ENCODE measurements at regions not wholly inside any gene's neighbourhood (a gene's known extent, or its start where the extent isn't known, plus 50 kb on each side); places are given as distances from the start of the nearest gene placed in this dataset.

DNA sequence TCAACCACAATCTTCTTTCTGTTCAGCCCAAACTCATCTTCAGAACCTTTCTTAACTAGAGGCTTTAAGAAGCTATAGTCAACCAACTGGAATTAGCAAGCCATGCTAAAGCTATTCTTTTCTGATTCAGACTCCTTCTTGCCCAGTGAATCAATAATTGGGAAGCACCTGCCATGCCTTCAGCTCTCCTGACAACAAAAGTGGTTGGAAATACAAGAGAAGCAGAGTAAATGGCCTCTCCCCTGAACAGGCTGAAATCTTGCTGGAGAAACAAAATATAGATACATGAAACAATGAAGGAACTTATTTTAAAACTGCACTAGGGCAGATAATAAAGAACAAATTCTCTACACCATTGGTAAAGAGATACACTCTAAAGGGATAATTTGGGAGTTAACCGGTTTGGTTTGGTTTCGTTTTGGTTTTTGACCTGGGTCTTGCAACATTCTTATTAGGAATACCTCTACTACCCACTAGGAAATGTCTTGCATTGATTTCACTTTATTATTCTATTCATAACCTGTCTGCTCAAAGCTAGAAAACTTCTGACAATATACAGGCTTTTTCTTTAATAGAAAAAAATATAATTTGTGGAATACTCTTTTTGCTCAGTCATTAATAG lies 173.6 kb upstream of the DYNLRB2 start:
- TF ChIP-seq, protein P1, sequence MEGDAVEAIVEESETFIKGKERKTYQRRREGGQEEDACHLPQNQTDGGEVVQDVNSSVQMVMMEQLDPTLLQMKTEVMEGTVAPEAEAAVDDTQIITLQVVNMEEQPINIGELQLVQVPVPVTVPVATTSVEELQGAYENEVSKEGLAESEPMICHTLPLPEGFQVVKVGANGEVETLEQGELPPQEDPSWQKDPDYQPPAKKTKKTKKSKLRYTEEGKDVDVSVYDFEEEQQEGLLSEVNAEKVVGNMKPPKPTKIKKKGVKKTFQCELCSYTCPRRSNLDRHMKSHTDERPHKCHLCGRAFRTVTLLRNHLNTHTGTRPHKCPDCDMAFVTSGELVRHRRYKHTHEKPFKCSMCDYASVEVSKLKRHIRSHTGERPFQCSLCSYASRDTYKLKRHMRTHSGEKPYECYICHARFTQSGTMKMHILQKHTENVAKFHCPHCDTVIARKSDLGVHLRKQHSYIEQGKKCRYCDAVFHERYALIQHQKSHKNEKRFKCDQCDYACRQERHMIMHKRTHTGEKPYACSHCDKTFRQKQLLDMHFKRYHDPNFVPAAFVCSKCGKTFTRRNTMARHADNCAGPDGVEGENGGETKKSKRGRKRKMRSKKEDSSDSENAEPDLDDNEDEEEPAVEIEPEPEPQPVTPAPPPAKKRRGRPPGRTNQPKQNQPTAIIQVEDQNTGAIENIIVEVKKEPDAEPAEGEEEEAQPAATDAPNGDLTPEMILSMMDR (IDR thresholded peaks at IDR 0.05): no peak
- no peak for TF ChIP-seq POLR2A (IDR thresholded peaks at IDR 0.05)
